GM18868 (cell line): ENCODE measurements at regions not wholly inside any gene's neighbourhood (a gene's known extent, or its start where the extent isn't known, plus 50 kb on each side); places are given as distances from the start of the nearest gene placed in this dataset.

Experiments
- ATAC-seq: cut with Tn5 transposase; IDR thresholded peaks from one replicate; pipeline ENCODE4 v1.9.1; 2021; ENCODE audit warnings: mild to moderate bottlenecking, moderate library complexity; ENCODE audit not compliant: unreplicated experiment

GRCh38 chr17:71905376-71906031 lies 215.3 kb upstream of the SOX9 start:
- no peak for ATAC-seq

- ATAC-seq, result no peak
Measured at GRCh38 chr17:71909155-71909554, 211.7 kb upstream of the SOX9 start.

- ATAC-seq, result no peak
Measured at GRCh38 chr17:71910002-71910401, 210.8 kb upstream of the SOX9 start.

GRCh38 chr17:71914042-71914441 lies 206.8 kb upstream of the SOX9 start:
- ATAC-seq, result no peak

GRCh38 chr17:71914812-71915211 lies 206.0 kb upstream of the SOX9 start:
- ATAC-seq, result no peak

- no peak for ATAC-seq
Measured at GRCh38 chr17:71917715-71918114, 203.1 kb upstream of the SOX9 start.

GRCh38 chr17:71919186-71919585 lies 201.6 kb upstream of the SOX9 start:
- ATAC-seq, result no peak

GRCh38 chr17:71919896-71920295 lies 200.9 kb upstream of the SOX9 start:
- ATAC-seq, result no peak

GRCh38 chr17:71921796-71922195 lies 199.0 kb upstream of the SOX9 start:
- ATAC-seq, result peak; percentile 87

GRCh38 chr17:71922439-71922838 lies 198.4 kb upstream of the SOX9 start:
- peak; percentile 66 for ATAC-seq

GRCh38 chr17:71926746-71927398 lies 193.9 kb upstream of the SOX9 start:
- ATAC-seq, result no peak

GRCh38 chr17:71933306-71933705 lies 187.5 kb upstream of the SOX9 start:
- ATAC-seq, result peak; percentile 52

GRCh38 chr17:71934520-71934919 lies 186.3 kb upstream of the SOX9 start:
- ATAC-seq, result no peak

- no peak for ATAC-seq
Measured at GRCh38 chr17:71935341-71935740, 185.5 kb upstream of the SOX9 start.

- no peak for ATAC-seq
Measured at GRCh38 chr17:71936977-71937376, 183.8 kb upstream of the SOX9 start.

- ATAC-seq, result no peak
Measured at GRCh38 chr17:71937914-71938313, 182.9 kb upstream of the SOX9 start.

- no peak for ATAC-seq
Measured at GRCh38 chr17:71938340-71939010, 182.3 kb upstream of the SOX9 start.

- no peak for ATAC-seq
Measured at GRCh38 chr17:71941920-71942319, 178.9 kb upstream of the SOX9 start.

- no peak for ATAC-seq
Measured at GRCh38 chr17:71942626-71943025, 178.2 kb upstream of the SOX9 start.

- ATAC-seq, result no peak
Measured at GRCh38 chr17:71948703-71949422, 172.0 kb upstream of the SOX9 start.

- peak; percentile 71 for ATAC-seq
Measured at GRCh38 chr17:71959154-71959553, 161.7 kb upstream of the SOX9 start.

GRCh38 chr17:71963351-71963750 lies 157.5 kb upstream of the SOX9 start:
- ATAC-seq, result no peak
